Mesodermal cell (in vitro differentiated cells): ENCODE measurements at regions not wholly inside any gene's neighbourhood (a gene's known extent, or its start where the extent isn't known, plus 50 kb on each side); places are given as distances from the start of the nearest gene placed in this dataset.

Experiments used
- H3K27ac ChIP-seq: 2 replicates; pipeline ENCODE4 v1.7.0; 2013; ENCODE audit warnings: mild to moderate bottlenecking, low read depth, low read length, moderate library complexity; ENCODE audit not compliant: severe bottlenecking
- H3K36me3 ChIP-seq: 2 replicates; pipeline ENCODE4 v1.7.1; 2013; ENCODE audit warnings: mild to moderate bottlenecking, low read length, moderate library complexity; ENCODE audit not compliant: control insufficient read depth, insufficient read depth
- H3K4me1 ChIP-seq: one replicate; pipeline ENCODE4 v1.7.1; 2013; ENCODE audit warnings: mild to moderate bottlenecking, low read length; ENCODE audit not compliant: insufficient read depth, control insufficient read depth, poor library complexity, severe bottlenecking
- H3K4me3 ChIP-seq: 2 replicates; pipeline ENCODE4 v1.7.0; 2013; ENCODE audit warnings: low read length, control low read depth, mild to moderate bottlenecking; ENCODE audit not compliant: insufficient read depth, poor library complexity, severe bottlenecking; ENCODE audit errors: extremely low read depth
- H3K9me3 ChIP-seq: 2 replicates; pipeline ENCODE4 v1.7.1; 2013; ENCODE audit warnings: mild to moderate bottlenecking, low read length, moderate library complexity; ENCODE audit not compliant: control insufficient read depth
- WGBS, 2 experiments: methylation state at CpG; one replicate each; pipeline ENCODE4 v1.1.5; 2013; ENCODE audit warnings: missing lambda C conversion rate in 2 of 2; ENCODE audit not compliant: insufficient coverage in 2 of 2; 5-methylcytosine and 5-hydroxymethylcytosine counted together

DNA sequence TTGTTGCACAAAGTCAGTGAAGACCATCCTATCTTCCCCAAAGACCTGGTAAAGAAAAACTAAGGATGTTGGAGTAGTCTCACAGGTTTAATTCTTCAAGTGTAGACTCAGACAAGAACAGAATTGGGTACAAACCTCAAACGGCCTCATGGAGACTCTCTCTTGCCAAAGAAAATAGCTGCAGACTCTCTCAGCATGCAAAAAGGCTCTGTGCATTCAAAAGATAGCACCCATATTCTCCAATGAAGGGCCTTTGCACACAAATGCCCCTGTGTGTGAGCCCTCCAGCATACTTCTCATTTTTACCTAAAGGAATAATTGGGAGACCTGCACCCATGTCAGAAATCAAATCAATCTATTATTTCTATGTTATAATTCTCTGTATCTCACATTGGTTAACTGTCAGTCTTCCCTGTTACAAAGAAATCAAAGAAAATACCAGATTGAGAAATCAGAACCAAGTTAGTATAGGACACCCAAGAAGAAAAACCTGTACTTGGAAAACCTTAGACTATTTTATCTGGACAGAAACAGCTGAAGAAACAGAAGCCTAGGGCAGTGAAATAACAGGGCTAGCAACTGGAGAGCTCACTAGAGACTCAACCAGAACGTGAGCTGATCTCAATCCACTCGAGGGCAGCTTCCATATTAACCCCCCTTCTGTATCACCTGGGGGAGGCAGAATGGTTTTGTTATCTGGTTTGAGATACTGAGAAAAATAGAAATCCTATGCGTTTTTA is 134.7 kb upstream of the DNAJC10 start:
- no peak overlapping the region for H3K27ac ChIP-seq
- H3K36me3 ChIP-seq, result no peaks in the 10 kb centered on the region
- WGBS, 2 experiments, result 67 to 100% methylated on average over 1 of the region's 4 CpGs
- no peaks in the 10 kb centered on the region for H3K4me1 ChIP-seq
- no peaks in the 10 kb centered on the region for H3K9me3 ChIP-seq
- H3K4me3 ChIP-seq, result no peak overlapping the region

DNA sequence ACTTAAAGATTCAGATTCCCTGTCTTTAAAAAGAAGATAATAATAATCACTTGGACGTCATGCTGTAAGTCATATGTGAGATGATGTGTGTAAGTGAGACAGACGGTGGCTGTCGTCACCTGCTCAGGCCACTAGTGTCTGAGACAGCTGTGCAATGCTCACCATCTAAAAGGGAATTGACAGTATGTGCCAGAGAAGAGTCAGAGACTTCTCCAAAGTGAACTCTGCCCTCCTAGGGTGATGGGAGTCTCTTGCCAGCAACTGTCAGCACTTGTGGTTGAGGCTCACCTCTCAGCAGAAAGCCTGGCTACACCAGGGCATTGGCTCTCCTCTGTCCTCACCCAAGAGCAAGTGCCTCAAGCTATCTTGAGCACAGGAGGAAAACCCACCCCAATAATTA is 131.6 kb upstream of the DNAJC10 start:
- 94 to 100% methylated on average over 2 to 3 of the region's 3 CpGs for WGBS, 2 experiments
- peaks cover 3% of the 10 kb centered on the region for H3K4me1 ChIP-seq
- no peaks in the 10 kb centered on the region for H3K36me3 ChIP-seq
- H3K9me3 ChIP-seq, result no peaks in the 10 kb centered on the region
- no peak overlapping the region for H3K27ac ChIP-seq
- H3K4me3 ChIP-seq, result no peak overlapping the region

DNA sequence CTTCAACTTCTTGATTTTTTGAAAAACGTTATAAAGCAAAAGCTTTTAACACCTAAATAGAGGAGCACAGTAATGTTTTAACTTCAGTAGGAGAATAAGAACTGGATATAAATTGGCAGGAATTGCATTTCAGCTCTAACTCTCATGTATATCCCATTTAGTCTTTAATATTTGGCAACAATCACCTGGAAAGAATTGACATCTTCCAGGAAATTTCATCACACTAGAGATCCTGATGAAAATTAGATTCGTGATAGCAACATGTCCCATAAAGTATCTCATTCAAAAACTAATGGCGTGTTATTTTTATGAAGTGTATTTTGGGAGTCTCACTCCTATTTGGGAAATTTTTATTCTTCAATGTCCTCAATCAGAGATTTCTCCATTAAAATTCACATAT is 131.1 kb upstream of the DNAJC10 start:
- no peak overlapping the region for H3K4me3 ChIP-seq
- no peaks in the 10 kb centered on the region for H3K36me3 ChIP-seq
- peaks cover 3% of the 10 kb centered on the region for H3K4me1 ChIP-seq
- WGBS, 2 experiments, result no CpG with 5 or more reads among the region's 3 CpGs
- H3K27ac ChIP-seq, result no peak overlapping the region
- no peaks in the 10 kb centered on the region for H3K9me3 ChIP-seq

DNA sequence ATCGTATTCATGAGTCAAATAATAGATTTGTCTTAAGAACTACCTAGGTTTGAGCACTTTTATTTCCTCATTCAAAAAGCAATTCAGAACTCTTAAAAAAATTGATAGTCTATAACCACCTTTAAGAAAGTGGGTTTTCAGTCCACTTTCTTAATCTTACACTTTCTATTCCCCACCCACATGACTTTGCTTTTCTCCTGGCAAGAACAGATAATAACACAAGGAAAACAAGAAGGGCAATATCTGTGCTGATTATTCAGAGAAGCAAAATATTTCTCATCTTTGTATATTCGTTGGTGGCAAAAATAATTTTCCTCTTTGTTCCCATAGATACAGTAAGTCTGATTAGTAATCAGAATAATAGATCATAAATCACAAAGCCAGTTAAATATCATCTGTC is 130.6 kb upstream of the DNAJC10 start:
- H3K4me1 ChIP-seq, result peaks cover 3% of the 10 kb centered on the region
- H3K4me3 ChIP-seq, result no peak overlapping the region
- WGBS, 2 experiments, result 100% methylated on average over 1 of the region's 2 CpGs; no CpG with 5 or more reads in 1 of the 2 experiments
- no peak overlapping the region for H3K27ac ChIP-seq
- no peaks in the 10 kb centered on the region for H3K9me3 ChIP-seq
- H3K36me3 ChIP-seq, result no peaks in the 10 kb centered on the region

DNA sequence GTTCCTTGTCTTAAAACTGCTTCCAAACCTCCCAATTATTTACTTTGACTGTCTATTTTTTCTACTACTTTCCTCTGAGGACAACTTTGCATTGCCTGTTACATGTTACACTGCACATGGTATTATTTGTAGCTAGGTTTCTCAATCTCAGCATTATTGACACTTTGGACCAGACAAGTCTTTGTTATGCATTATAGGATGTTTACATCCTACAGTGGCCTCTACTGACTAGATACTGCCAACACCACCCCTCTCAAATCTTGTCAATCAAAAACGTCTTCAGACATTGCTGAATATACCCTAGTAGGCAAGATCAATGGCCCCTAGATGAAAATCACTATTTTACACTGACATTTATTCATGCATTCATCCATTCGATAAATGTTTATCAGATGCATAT is 129.6 kb upstream of the DNAJC10 start:
- Histone ChIP-seq H3K4me3 (no peak overlapping the region), H3K36me3 (no peaks in the 10 kb centered on the region), H3K9me3 (no peaks in the 10 kb centered on the region), H3K27ac (no peak overlapping the region), H3K4me1 (peaks cover 3% of the 10 kb centered on the region)
- WGBS, 2 experiments, result 71% methylated on average over 1 of the region's 2 CpGs

DNA sequence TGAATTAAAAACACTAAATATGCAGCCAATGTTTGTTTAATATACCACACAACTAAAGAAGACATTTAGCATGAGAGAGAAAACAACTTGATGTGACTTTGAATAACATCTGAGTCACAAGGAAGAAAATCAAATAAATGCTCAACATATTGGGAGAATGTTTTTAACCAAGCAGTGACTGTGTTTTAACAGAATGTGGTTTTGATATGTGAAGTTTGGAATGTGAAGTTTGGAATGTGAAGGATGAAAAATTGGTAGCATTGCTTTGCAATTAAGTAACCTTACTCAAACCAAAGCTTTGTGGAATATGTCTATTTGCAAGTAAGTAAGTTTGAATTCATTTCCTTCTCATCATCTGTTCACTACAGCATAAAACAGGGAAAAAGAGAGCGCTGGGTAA is 128.2 kb upstream of the DNAJC10 start:
- WGBS, 2 experiments, result no CpG with 5 or more reads among the region's 1 CpG
- Histone ChIP-seq H3K4me3 (no peak overlapping the region), H3K27ac (no peak overlapping the region), H3K36me3 (no peaks in the 10 kb centered on the region), H3K4me1 (peaks cover 3% of the 10 kb centered on the region), H3K9me3 (no peaks in the 10 kb centered on the region)

DNA sequence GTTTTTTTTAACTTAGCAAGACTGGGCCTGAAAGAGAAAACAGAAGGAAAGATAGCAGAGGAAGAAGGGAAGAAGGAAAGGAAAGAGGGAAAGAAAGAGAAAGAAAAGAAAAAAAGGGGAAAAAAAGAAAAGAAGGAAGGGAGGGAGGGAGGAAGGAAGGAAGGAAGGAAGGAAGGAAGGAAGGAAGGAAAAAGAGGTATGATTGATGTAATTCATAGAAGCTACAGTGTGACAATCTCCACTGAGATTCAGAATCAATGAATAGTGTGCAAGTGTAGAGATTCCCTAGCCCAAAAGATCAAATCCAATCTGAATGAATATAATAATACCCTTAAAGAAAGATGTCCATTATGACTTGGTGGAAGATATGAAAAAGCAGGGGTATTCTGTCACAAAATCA is 126.9 kb upstream of the DNAJC10 start:
- H3K4me3 ChIP-seq, result no peak overlapping the region
- no peaks in the 10 kb centered on the region for H3K36me3 ChIP-seq
- no peak overlapping the region for H3K27ac ChIP-seq
- H3K4me1 ChIP-seq, result peaks cover 3% of the 10 kb centered on the region
- H3K9me3 ChIP-seq, result no peaks in the 10 kb centered on the region

DNA sequence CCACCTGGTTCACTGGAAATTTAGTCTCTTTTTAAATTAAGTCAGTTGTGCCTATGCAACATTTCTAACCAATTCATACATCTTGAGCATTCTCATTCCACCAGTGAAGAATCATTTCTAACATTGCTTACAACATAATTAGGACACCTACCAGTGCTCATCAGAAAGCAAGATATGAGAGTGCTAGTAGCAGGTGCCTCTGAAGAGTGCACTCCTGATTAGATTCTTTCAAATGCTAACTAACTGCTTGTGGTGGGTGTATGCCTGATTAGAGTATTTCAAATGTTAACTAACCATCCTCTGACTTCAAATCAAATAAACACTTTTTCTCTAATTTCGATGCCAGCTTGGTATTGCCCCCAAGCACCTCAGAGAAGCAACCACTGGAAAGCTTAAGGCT is 124.3 kb upstream of the DNAJC10 start:
- H3K9me3 ChIP-seq, result no peaks in the 10 kb centered on the region
- no peak overlapping the region for H3K4me3 ChIP-seq
- H3K27ac ChIP-seq, result no peak overlapping the region
- no peaks in the 10 kb centered on the region for H3K36me3 ChIP-seq
- 40% methylated on average over 1 of the region's 1 CpG; no CpG with 5 or more reads in 1 of the 2 experiments for WGBS, 2 experiments
- H3K4me1 ChIP-seq, result peaks cover 3% of the 10 kb centered on the region

DNA sequence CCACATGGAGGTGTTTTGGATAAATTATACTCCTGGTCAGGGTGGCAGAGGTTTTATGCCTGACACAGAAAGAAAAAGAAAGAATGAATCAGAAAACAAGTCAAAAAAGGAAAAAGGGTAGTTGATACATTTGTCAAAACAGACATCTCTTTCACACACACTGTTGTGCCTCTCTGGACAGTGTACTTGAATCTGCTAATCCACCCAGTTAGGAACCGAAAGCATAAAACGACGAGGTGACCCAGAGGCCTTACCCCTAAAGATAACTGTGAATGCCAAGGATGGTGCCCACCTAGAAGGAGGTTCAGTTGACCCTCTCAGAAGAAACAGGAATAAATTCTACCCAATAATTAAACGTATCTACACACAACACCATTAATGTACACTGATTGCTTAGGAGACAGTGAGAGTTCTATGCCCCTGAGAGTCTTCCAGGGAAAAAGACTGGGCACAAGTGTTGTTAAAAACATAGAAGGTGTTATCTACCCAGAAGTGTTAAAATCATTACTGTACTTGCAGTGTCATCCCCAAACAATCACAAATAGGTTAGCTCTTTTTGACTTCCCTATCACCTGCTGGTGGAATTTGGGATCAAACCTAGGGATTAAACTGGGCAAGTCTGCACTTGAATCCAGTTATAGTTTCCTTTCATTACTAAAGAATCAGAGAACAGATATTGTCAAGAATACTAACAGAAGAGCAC is 123.2 kb upstream of the DNAJC10 start:
- 80 to 100% methylated on average over 1 of the region's 4 CpGs for WGBS, 2 experiments
- Histone ChIP-seq H3K4me3 (no peak overlapping the region), H3K9me3 (no peaks in the 10 kb centered on the region), H3K4me1 (no peaks in the 10 kb centered on the region), H3K27ac (no peak overlapping the region), H3K36me3 (no peaks in the 10 kb centered on the region)

DNA sequence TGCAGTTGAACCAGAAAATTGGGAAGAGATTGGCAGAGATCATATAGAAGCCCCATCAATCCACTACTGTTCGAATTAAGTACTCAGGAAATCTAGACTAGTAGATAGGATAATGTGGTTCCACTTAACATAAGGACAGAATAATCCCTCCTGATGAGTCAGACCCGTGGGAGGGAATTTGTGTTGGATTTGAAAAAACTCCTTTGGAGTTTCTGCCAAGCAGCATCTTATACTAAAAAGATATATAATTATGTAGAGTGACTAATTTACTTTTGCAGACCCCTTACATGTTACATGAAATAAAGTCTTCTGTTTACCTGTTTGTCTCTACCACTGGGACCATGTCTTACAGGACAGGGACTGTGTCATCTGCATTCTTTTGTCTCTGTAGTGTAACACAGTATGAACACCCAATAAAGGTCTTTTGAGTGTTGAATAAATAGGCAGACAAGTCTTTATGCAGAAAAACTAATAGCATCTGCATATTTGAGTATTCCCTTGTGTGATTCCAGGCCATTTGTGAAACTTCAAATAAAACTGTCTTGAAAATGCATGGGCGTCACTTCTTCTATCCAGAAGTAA is 122.6 kb upstream of the DNAJC10 start:
- Histone ChIP-seq H3K4me1 (no peaks in the 10 kb centered on the region), H3K4me3 (no peak overlapping the region), H3K9me3 (no peaks in the 10 kb centered on the region), H3K36me3 (no peaks in the 10 kb centered on the region), H3K27ac (no peak overlapping the region)
- WGBS, 2 experiments, result no CpG with 5 or more reads among the region's 3 CpGs

DNA sequence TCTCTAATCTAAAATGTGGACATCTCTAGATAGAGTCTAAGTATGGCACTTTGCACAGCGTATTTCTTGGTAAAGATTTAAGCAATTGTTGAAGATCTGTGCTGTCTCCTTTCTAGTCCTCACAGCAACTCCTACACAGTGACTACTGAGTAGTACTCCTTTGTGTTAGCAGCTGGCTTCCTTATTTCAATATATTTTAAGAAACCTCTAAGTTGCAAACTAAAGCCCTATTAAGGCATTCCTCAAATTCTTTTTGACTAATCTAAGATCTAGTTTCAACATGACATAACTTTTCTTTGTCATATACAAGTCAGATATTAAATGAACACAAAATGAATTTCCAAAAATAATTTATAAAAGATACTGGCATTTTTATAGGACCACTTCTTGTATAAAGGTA is 121.8 kb upstream of the DNAJC10 start:
- no CpG with 5 or more reads among the region's 1 CpG for WGBS, 2 experiments
- H3K36me3 ChIP-seq, result no peaks in the 10 kb centered on the region
- no peak overlapping the region for H3K4me3 ChIP-seq
- no peak overlapping the region for H3K27ac ChIP-seq
- H3K4me1 ChIP-seq, result no peaks in the 10 kb centered on the region
- H3K9me3 ChIP-seq, result no peaks in the 10 kb centered on the region
